HG02870 (cell line): ENCODE measurements at regions not wholly inside any gene's neighbourhood (a gene's known extent, or its start where the extent isn't known, plus 50 kb on each side); places are given as distances from the start of the nearest gene placed in this dataset.

Experiments used
- ATAC-seq: cut with Tn5 transposase; IDR thresholded peaks from one replicate; pipeline ENCODE4 v1.9.1; 2021; ENCODE audit warnings: mild to moderate bottlenecking, moderate library complexity; ENCODE audit not compliant: unreplicated experiment

DNA sequence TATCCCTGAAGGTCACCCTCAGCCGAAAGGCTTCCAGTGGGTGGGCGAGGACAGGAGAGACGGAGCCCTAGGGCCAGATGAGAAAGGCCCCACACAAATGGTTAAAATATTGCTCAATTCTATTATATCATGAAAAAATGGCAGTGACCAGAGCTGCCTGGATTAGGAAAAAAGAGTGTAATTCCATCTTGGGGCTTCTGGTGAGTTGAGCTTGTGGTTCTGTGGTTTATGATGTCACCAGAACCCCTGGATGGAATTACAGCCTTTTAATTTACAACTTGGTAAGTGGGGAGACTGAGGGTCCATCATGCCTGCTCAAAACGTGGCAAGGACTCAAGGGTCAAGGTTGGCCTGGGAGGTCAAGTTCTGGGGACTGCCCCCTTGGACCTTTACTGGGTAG lies 55.5 kb upstream of the STC2 start:
- no peak for ATAC-seq

DNA sequence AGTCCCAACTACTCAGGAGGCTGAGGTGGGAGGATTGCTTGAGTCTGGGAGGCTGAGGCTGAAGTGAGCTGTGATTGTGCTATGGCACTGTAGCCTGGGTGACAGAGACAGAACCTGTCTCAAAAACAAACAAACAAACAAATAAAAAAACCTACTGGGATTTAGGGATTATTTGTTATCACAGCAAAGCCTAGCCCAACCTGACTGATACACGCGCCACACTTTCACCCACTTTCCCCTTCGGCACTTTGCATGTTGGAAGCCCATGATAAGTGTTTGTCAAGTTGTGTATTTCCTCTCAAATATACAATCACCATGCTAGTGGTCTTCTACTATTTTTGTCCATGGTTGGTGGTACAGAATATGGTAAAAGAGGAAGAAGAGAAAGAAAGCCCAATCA lies 50.5 kb upstream of the STC2 start:
- no peak for ATAC-seq
